ENCODE measurements at regions not wholly inside any gene's neighbourhood (a gene's known extent, or its start where the extent isn't known, plus 50 kb on each side); places are given as distances from the start of the nearest gene placed in this dataset.

DNA sequence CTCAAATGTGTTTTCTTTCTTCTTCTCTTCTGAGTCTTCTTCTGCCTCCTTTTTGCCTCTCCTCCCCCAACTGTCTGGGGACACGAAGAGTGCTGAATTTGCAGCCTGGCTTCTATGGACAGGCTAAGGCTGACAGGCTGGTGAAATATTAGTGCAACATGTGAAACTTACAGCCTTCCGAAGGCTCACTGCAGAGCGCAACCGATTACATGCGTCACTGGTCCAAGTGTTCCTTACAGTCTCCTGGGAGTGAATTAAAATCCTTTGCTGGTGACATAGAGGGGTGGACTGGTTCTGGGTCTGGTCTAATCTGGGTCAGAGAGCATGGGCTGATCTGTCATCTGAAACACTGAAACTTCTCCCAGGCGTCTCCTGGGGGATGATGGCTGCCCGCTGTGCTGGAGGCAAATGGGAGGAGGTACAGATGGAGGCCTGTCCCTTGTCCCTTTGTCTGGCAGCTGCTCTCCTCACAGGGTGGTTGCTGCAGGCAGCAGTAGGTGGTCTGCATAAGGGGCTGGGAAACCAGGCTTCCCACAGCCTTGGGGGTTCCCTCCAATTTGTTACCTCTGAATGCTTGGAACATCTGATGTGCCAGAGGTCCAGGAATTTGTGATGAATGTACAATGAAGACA lies 143.8 kb upstream of the BMPER start:
- Histone ChIP-seq H3K36me3 (no peaks in the 10 kb centered on the region), H3K9me3 (no peaks in the 10 kb centered on the region), H3K27me3 (replicated peaks; ENCODE audit: insufficient read depth) (no peaks in the 10 kb centered on the region), H3K4me1 (ENCODE audit: control insufficient read depth in 1 of 2, low read depth in 2 of 2) (peaks cover 0 to 8% of the 10 kb centered on the region in 2 donors), H3K4me3 (no peak overlapping the region), H3K27ac (no peak overlapping the region)
- ATAC-seq (ENCODE audit: insufficient number of reproducible peaks, low FRiP score, low read depth) (no peak), DNase-seq (ENCODE audit: low spot score) (no peak)
- TF ChIP-seq, protein P1, sequence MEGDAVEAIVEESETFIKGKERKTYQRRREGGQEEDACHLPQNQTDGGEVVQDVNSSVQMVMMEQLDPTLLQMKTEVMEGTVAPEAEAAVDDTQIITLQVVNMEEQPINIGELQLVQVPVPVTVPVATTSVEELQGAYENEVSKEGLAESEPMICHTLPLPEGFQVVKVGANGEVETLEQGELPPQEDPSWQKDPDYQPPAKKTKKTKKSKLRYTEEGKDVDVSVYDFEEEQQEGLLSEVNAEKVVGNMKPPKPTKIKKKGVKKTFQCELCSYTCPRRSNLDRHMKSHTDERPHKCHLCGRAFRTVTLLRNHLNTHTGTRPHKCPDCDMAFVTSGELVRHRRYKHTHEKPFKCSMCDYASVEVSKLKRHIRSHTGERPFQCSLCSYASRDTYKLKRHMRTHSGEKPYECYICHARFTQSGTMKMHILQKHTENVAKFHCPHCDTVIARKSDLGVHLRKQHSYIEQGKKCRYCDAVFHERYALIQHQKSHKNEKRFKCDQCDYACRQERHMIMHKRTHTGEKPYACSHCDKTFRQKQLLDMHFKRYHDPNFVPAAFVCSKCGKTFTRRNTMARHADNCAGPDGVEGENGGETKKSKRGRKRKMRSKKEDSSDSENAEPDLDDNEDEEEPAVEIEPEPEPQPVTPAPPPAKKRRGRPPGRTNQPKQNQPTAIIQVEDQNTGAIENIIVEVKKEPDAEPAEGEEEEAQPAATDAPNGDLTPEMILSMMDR (IDR thresholded peaks at IDR 0.05): no peak

DNA sequence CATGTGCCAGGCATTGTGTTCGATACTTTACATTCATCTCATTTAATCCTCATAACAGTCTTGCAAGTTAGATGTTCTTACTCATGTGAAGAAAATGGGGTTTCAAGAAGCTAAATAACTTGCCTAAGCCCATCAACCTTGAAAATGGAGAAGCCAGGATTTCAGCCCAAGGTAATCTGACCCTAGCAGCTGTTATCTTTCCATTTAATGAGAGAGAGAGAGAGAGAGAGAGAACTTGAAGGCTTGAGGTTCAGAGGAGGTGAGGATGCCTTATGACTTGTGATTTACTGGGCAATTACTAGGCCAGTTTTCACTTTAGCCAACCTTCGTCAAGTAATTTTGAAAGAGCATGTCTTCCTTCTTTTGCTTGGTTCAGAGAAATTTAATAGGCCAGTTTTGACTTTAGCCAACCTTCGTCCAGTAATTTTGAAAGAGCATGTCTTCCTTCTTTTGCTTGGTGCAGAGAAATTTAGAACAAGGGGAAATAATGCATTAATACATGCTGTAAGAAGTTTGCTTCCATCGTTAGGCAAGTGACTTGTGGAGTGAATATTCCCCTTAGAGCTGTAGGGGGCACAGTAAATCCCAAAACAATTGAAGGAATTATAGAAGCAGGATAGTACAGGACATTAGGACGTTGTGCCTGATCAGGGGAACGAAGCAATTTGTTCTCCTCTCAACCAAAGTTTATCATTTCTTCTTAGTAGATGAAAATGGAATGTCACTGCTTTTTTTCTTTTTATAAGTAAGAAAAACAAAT lies 143.0 kb upstream of the BMPER start:
- no peak overlapping the region for H3K4me3 ChIP-seq
- no peaks in the 10 kb centered on the region for H3K27me3 ChIP-seq (replicated peaks; ENCODE audit: insufficient read depth)
- H3K36me3 ChIP-seq: no peaks in the 10 kb centered on the region
- H3K9me3 ChIP-seq: no peaks in the 10 kb centered on the region
- DNase-seq (ENCODE audit: low spot score) (no peak), ATAC-seq (ENCODE audit: insufficient number of reproducible peaks, low FRiP score, low read depth) (no peak)
- TF ChIP-seq, protein P1 (IDR thresholded peaks at IDR 0.05): no peak
- H3K4me1 ChIP-seq (ENCODE audit: control insufficient read depth in 1 of 2, low read depth in 2 of 2): peaks cover 0 to 3% of the 10 kb centered on the region in 2 donors
- H3K27ac ChIP-seq: no peak overlapping the region

DNA sequence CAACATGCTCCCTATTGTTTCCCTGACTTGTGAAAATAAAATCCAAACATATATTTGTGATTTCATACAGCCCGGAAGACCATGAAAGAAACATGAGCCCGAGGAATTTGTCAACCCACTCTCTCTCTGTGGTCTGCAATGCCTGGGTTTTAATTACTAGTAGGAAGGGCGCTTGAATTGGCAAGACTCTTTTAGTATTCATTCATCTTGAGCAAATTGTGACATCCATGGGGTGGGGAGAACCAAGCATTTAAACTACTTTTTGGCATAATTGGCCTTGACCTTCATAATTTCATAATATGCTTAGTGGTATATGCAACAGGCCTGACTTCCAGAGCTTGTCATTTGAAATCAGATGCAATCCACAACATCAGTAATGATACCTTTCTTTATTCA lies 142.4 kb upstream of the BMPER start:
- no peak for ATAC-seq (ENCODE audit: insufficient number of reproducible peaks, low FRiP score, low read depth)
- no peaks in the 10 kb centered on the region for H3K4me1 ChIP-seq (ENCODE audit: control insufficient read depth in 1 of 2, low read depth in 2 of 2)
- DNase-seq (ENCODE audit: low spot score): no peak

DNA sequence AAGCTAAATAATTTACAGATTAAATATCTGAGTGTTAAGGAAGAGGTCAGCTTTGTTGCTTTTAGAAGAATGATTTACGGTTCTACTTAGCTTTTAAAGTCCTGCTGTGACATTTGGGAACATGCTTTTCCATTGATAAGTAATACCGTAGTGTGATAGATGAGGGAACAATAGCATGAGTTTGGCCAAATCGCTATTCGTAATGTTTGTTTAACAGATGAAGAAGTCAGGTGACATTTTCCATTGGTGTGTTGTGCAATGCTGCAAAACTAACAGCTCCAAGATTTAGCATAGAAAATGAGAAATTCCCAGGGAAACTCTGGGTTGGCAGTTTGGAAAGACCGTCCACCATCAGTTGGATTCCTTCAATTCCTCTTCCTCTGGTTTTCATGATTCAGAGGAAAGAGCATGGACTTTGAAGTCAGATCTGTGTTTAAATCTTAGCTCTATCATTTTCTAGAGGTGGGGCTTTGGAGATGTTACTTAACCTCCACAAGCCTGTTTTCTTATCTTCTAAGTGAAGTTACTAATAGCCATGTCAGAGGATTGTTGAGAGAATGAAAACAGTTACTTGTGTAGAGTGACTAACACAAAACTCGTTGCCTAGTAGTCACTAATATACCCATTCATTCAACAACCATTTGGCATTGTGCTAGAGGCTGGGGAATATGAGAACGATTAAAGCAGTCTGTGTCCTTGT lies 140.4 kb upstream of the BMPER start:
- Histone ChIP-seq H3K9me3 (no peaks in the 10 kb centered on the region), H3K4me1 (ENCODE audit: control insufficient read depth in 1 of 2, low read depth in 2 of 2) (no peaks in the 10 kb centered on the region), H3K27ac (no peak overlapping the region), H3K27me3 (replicated peaks; ENCODE audit: insufficient read depth) (no peaks in the 10 kb centered on the region), H3K36me3 (no peaks in the 10 kb centered on the region), H3K4me3 (no peak overlapping the region)
- DNase-seq (ENCODE audit: low spot score): no peak
- ATAC-seq (ENCODE audit: insufficient number of reproducible peaks, low FRiP score, low read depth): no peak
- TF ChIP-seq, protein P1 (IDR thresholded peaks at IDR 0.05): no peak

More for the DNA sequence above, 142.4 kb upstream of the BMPER start:
- TF ChIP-seq, protein P1 (IDR thresholded peaks at IDR 0.05): no peak
- H3K27me3 ChIP-seq (replicated peaks; ENCODE audit: insufficient read depth): no peaks in the 10 kb centered on the region
- no peak overlapping the region for H3K4me3 ChIP-seq
- no peaks in the 10 kb centered on the region for H3K9me3 ChIP-seq
- H3K27ac ChIP-seq: no peak overlapping the region
- H3K36me3 ChIP-seq: no peaks in the 10 kb centered on the region

DNA sequence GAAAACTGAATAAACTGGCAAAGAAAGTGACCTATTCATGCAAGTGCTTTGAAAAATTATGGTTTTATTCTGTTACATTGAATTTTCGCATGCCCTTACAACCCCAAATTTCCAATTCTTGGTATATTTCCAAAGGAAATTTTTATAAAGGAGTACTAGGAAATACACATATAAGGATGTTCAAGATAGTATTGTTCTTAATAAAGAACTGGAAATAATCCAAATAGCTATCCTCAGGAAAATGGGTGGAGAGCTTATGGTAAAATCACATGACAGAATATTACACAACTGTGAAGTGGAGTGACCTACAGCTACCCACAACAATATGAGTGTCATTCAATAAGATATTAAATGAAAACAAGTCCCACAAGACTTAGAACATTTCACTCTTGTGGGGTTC lies 138.9 kb upstream of the BMPER start:
- Histone ChIP-seq H3K4me3 (no peak overlapping the region), H3K36me3 (no peaks in the 10 kb centered on the region), H3K4me1 (ENCODE audit: control insufficient read depth in 1 of 2, low read depth in 2 of 2) (no peaks in the 10 kb centered on the region), H3K9me3 (no peaks in the 10 kb centered on the region), H3K27ac (no peak overlapping the region), H3K27me3 (replicated peaks; ENCODE audit: insufficient read depth) (no peaks in the 10 kb centered on the region)
- no peak for DNase-seq (ENCODE audit: low spot score)
- TF ChIP-seq, protein P1 (IDR thresholded peaks at IDR 0.05): no peak
- ATAC-seq (ENCODE audit: insufficient number of reproducible peaks, low FRiP score, low read depth): no peak

Measured in thoracic aorta (tissue), 2 donors.